A549 (cell line): ENCODE measurements at regions not wholly inside any gene's neighbourhood (a gene's known extent, or its start where the extent isn't known, plus 50 kb on each side); places are given as distances from the start of the nearest gene placed in this dataset.

ENCODE experiments used
- ATAC-seq, 2 experiments: fragments of 200-7000 bp in 1 of 2; fragments of >200 bp in 1 of 2; cut with Nextera tagmentation in 1 of 2; cut with Tn5 transposase in 1 of 2; 3 replicates each; pipeline versions ENCODE4 v1.8.0 to v1.9.1; 2018 to 2020; ENCODE audit warnings: mild to moderate bottlenecking in 1 of 2, moderate library complexity in 1 of 2
- CTCF ChIA-PET: fragments of 300-600 bp; sonication (Branson Sonifier 250); formaldehyde crosslinking; extraction: SDS; loops from one replicate; lab custom pipeline; 2021; ENCODE audit warnings: antibody characterized with exemption, inconsistent platforms; lab: Yijun Ruan, JAX
- POLR2A ChIA-PET: fragments of 350-600 bp; formaldehyde crosslinking; extraction: SDS; loops from one replicate; lab custom pipeline; 2021; ENCODE audit warnings: antibody characterized with exemption, inconsistent platforms; lab: Yijun Ruan, JAX
- DNase-seq, 2 experiments: peaks; one replicate each; pipeline versions ENCODE4 v3.0.0 to v3.0.0-alpha.2; 2011 to 2016; ENCODE audit warnings: low read depth in 1 of 2, low spot score in 1 of 2
- FAIRE-seq: peaks from 2 replicates; lab custom pipeline; 2011; peaks lifted over from hg19 to GRCh38; lab: Jason Lieb, UNC
- H3K27ac ChIP-seq, 2 experiments: fragments of >200 bp; sonication (Bioruptor Twin); formaldehyde crosslinking; 3 replicates each; pipeline ENCODE4 v1.5.1; 2016 to 2017
- H3K4me1 ChIP-seq: fragments of >200 bp; sonication (Bioruptor Twin); formaldehyde crosslinking; 3 replicates; pipeline ENCODE4 v1.6.1; 2016
- H3K4me2 ChIP-seq: fragments of >200 bp; sonication (Bioruptor Twin); formaldehyde crosslinking; 3 replicates; pipeline ENCODE4 v1.6.1; 2016
- H3K4me3 ChIP-seq: fragments of >200 bp; sonication (Bioruptor Twin); formaldehyde crosslinking; 3 replicates; pipeline ENCODE4 v1.5.1; 2016
- H3K9me3 ChIP-seq: fragments of >200 bp; sonication (Bioruptor Twin); formaldehyde crosslinking; 3 replicates; pipeline ENCODE4 v1.6.1; 2016
- BHLHE40 ChIP-seq: IDR thresholded peaks from 2 replicates; pipeline ENCODE4 v1.6.1; 2012; ENCODE audit warnings: low read depth, low read length, inconsistent platforms
- CBX2 ChIP-seq: fragments of 200-600 bp; sonication (generic); IDR thresholded peaks from 2 replicates; pipeline ENCODE4 v1.6.1; 2016; ENCODE audit warnings: low read depth, mild to moderate bottlenecking, borderline replicate concordance
- CEBPB ChIP-seq, 2 experiments: fragments of >200 bp in 1 of 2; sonication (Bioruptor Twin) in 1 of 2; formaldehyde crosslinking in 1 of 2; IDR thresholded peaks; 2 replicates each; pipeline ENCODE4 v1.6.1; 2012 to 2016
- EHF ChIP-seq: fragments of 250-450 bp; sonication (Bioruptor Pico); IDR thresholded peaks from 2 replicates; pipeline ENCODE4 v1.5.0; 2020; ENCODE audit warnings: mild to moderate bottlenecking
- EP300 ChIP-seq, 2 experiments: fragments of >200 bp; sonication (Bioruptor Twin); formaldehyde crosslinking; IDR thresholded peaks; 2 replicates in 1 of 2; 3 replicates in 1 of 2; pipeline ENCODE4 v1.6.1; 2016 to 2017
- ESRRA ChIP-seq: fragments of 150-350 bp; IDR thresholded peaks from 2 replicates; pipeline ENCODE4 v1.6.1; 2014; ENCODE audit warnings: mild to moderate bottlenecking, low read length, borderline replicate concordance
- FOSB ChIP-seq: fragments of 250-450 bp; sonication (Bioruptor Pico); IDR thresholded peaks from 2 replicates; pipeline ENCODE4 v1.5.0; 2020; ENCODE audit warnings: mild to moderate bottlenecking, moderate library complexity
- KDM1A ChIP-seq: fragments of 200-600 bp; sonication (generic); IDR thresholded peaks from 2 replicates; pipeline ENCODE4 v1.6.1; 2016; ENCODE audit warnings: low read depth, mild to moderate bottlenecking
- KDM5A ChIP-seq: fragments of 200-600 bp; sonication (generic); IDR thresholded peaks from 2 replicates; pipeline ENCODE4 v1.6.1; 2016; ENCODE audit warnings: antibody characterized with exemption, mild to moderate bottlenecking
- POLR2AphosphoS2 ChIP-seq: conservative IDR thresholded peaks from 2 replicates; pipeline ENCODE4 v1.6.1; 2012; ENCODE audit warnings: low read length, improper control_type of control experiment, inconsistent platforms
- RAD21 ChIP-seq, 2 experiments: fragments of >200 bp in 1 of 2; sonication (Bioruptor Twin) in 1 of 2; formaldehyde crosslinking in 1 of 2; IDR thresholded peaks in 1 of 2; conservative IDR thresholded peaks in 1 of 2; 2 replicates in 1 of 2; 3 replicates in 1 of 2; pipeline ENCODE4 v1.6.1; 2012 to 2018; ENCODE audit warnings: inconsistent platforms in 1 of 2
- RARB ChIP-seq: fragments of 250-450 bp; sonication (Bioruptor Pico); IDR thresholded peaks from 2 replicates; pipeline ENCODE4 v1.8.0; 2021; ENCODE audit warnings: mild to moderate bottlenecking, moderate library complexity
- RCOR1 ChIP-seq: fragments of 150-350 bp; IDR thresholded peaks from 2 replicates; pipeline ENCODE4 v1.6.1; 2014; ENCODE audit warnings: antibody characterized with exemption, low read length, low read depth
- RFX5 ChIP-seq: fragments of 450-650 bp; IDR thresholded peaks from 2 replicates; pipeline ENCODE4 v1.7.1; 2014; ENCODE audit warnings: antibody characterized with exemption, mild to moderate bottlenecking, moderate library complexity
- ZFP36 ChIP-seq: fragments of 450-650 bp; IDR thresholded peaks from 2 replicates; pipeline ENCODE4 v1.6.1; 2014; ENCODE audit warnings: borderline replicate concordance; ENCODE audit not compliant: partially characterized antibody
- ZNF302 ChIP-seq: fragments of 250-450 bp; sonication (Bioruptor Pico); IDR thresholded peaks from 2 replicates; pipeline ENCODE4 v1.9.0; 2021; ENCODE audit warnings: inconsistent platforms, mild to moderate bottlenecking, moderate library complexity
- WGBS: methylation state at CpG from one replicate; pipeline ENCODE4 v1.1.6; 2017; ENCODE audit errors: missing lambda C conversion rate; 5-methylcytosine and 5-hydroxymethylcytosine counted together
- TF ChIP-seq, protein P1 (sequence below): fragments of 200-600 bp; sonication (generic); IDR thresholded peaks from 2 replicates; pipeline ENCODE4 v1.6.1; 2016; ENCODE audit warnings: antibody characterized with exemption, mild to moderate bottlenecking, moderate library complexity
- TF ChIP-seq, protein P2 (sequence below): IDR thresholded peaks from 2 replicates; pipeline ENCODE4 v1.6.1; 2012
- TF ChIP-seq, protein P3 (sequence below): fragments of 250-450 bp; sonication (Bioruptor Pico); IDR thresholded peaks from 2 replicates; pipeline ENCODE4 v1.5.0; 2021; ENCODE audit warnings: mild to moderate bottlenecking, moderate library complexity, borderline replicate concordance
- TF ChIP-seq, protein P4 (sequence below): fragments of 150-350 bp; IDR thresholded peaks from 2 replicates; pipeline ENCODE4 v1.6.1; 2014; ENCODE audit warnings: low read depth, mild to moderate bottlenecking, low read length

DNA sequence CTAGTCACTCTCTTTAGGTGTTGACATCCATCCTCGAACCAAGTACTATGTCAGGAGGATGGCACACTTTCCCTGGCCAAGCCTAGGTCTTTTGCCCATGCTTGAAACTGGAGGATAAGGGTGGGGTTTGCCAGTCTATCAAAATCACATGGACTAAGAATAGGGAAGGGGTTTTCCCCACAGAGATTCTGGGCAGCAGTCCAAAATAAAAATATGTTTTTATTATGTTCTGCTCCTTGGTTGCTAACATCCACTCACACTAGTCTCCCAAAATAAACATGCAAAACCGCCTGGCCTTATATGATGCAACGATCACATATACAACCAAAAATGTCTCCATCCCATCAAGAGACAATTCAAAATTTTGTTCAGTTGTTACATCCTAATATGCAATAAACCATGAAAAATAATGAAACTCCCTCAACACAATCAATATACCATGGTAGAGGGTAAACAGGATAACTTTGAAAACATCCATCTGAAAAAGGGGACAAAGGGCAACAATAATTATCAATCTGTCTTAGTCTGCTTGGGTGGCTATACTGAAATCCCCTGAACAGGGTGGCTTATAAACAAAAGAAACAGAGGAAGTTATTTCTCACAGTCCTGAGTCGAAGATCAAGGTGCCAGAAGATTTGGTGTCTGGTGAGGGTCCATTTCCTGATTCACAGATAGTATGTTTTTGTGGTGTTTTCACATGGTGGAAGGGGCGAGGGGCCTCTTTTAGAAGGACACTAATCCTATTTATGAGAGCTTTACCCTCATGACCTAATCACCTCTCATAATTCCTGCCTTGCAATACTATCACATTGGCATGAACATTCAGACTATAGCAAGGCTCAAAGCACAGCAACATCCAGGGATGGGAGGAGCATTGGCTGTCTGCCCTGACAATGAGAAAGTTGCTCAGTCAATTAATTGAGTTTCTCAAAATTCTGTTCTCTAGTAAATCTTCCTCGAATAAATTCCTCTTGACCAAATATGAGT is 159.3 kb downstream of the ETV1 start:
- ChIA-PET CTCF (no interaction called here), POLR2A (no interaction called here)
- TF ChIP-seq RFX5 (no peak), KDM5A (no peak), FOSB (CRISPR knock-in tag) (no peak), CEBPB (IDR thresholded peaks at IDR 0.05) (no peak), ESRRA (no peak), BHLHE40 (no peak), KDM1A (no peak), EHF (CRISPR knock-in tag) (no peak), RAD21 (conservative IDR thresholded peaks at IDR 0.05 in 1 of 2, IDR thresholded peaks at IDR 0.05 in 1 of 2) (no peak), ZFP36 (no peak), CBX2 (no peak), RCOR1 (no peak), ZNF302 (CRISPR knock-in tag) (no peak), POLR2AphosphoS2 (no peak), RARB (CRISPR knock-in tag) (no peak), EP300 (IDR thresholded peaks at IDR 0.05) (no peak)
- TF ChIP-seq, protein P1, sequence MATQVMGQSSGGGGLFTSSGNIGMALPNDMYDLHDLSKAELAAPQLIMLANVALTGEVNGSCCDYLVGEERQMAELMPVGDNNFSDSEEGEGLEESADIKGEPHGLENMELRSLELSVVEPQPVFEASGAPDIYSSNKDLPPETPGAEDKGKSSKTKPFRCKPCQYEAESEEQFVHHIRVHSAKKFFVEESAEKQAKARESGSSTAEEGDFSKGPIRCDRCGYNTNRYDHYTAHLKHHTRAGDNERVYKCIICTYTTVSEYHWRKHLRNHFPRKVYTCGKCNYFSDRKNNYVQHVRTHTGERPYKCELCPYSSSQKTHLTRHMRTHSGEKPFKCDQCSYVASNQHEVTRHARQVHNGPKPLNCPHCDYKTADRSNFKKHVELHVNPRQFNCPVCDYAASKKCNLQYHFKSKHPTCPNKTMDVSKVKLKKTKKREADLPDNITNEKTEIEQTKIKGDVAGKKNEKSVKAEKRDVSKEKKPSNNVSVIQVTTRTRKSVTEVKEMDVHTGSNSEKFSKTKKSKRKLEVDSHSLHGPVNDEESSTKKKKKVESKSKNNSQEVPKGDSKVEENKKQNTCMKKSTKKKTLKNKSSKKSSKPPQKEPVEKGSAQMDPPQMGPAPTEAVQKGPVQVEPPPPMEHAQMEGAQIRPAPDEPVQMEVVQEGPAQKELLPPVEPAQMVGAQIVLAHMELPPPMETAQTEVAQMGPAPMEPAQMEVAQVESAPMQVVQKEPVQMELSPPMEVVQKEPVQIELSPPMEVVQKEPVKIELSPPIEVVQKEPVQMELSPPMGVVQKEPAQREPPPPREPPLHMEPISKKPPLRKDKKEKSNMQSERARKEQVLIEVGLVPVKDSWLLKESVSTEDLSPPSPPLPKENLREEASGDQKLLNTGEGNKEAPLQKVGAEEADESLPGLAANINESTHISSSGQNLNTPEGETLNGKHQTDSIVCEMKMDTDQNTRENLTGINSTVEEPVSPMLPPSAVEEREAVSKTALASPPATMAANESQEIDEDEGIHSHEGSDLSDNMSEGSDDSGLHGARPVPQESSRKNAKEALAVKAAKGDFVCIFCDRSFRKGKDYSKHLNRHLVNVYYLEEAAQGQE = no peak
- TF ChIP-seq, protein P2, sequence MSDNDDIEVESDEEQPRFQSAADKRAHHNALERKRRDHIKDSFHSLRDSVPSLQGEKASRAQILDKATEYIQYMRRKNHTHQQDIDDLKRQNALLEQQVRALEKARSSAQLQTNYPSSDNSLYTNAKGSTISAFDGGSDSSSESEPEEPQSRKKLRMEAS = no peak
- TF ChIP-seq, protein P3, sequence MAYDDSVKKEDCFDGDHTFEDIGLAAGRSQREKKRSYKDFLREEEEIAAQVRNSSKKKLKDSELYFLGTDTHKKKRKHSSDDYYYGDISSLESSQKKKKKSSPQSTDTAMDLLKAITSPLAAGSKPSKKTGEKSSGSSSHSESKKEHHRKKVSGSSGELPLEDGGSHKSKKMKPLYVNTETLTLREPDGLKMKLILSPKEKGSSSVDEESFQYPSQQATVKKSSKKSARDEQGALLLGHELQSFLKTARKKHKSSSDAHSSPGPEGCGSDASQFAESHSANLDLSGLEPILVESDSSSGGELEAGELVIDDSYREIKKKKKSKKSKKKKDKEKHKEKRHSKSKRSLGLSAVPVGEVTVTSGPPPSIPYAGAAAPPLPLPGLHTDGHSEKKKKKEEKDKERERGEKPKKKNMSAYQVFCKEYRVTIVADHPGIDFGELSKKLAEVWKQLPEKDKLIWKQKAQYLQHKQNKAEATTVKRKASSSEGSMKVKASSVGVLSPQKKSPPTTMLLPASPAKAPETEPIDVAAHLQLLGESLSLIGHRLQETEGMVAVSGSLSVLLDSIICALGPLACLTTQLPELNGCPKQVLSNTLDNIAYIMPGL (CRISPR knock-in tag) = no peak
- Histone ChIP-seq H3K4me3 (no peak overlapping the region), H3K4me1 (no peaks in the 10 kb centered on the region), H3K9me3 (no peaks in the 10 kb centered on the region), H3K27ac (no peak overlapping the region), H3K4me2 (no peak overlapping the region)
- ATAC-seq (no peak), DNase-seq (no peak), FAIRE-seq (no peak)
- WGBS = 18% methylated on average over 6 of the region's 6 CpGs

DNA sequence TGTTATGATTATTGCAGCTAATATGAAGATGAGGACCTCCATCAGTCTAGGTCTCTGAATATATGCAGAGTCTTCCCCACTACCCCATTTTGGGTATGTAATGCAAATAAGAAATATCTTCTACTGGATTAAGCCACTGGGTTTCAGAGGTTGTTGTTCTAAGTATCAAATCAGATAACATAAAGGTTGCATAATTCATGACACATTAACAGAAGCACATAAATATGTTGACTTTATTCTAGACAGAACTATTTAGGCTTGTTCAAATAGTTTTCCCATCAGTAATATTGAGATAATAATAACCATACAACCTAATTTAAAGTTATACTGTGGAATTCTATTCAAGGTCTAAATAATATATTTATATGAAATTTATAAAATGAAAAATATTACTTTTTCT is 157.1 kb downstream of the ETV1 start:
- no peak overlapping the region for H3K4me3 ChIP-seq
- no peak for FAIRE-seq
- no peak for TF ChIP-seq KDM1A
- TF ChIP-seq, protein P4, sequence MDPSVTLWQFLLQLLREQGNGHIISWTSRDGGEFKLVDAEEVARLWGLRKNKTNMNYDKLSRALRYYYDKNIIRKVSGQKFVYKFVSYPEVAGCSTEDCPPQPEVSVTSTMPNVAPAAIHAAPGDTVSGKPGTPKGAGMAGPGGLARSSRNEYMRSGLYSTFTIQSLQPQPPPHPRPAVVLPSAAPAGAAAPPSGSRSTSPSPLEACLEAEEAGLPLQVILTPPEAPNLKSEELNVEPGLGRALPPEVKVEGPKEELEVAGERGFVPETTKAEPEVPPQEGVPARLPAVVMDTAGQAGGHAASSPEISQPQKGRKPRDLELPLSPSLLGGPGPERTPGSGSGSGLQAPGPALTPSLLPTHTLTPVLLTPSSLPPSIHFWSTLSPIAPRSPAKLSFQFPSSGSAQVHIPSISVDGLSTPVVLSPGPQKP = no peak
- ATAC-seq = no peak
- no peak overlapping the region for H3K4me2 ChIP-seq
- POLR2A ChIA-PET = no interaction called here
- CTCF ChIA-PET = no interaction called here
- DNase-seq = no peak
- H3K9me3 ChIP-seq = no peaks in the 10 kb centered on the region
- no peak overlapping the region for H3K27ac ChIP-seq
- no peaks in the 10 kb centered on the region for H3K4me1 ChIP-seq
